Testis (tissue), 2 donors: ENCODE measurements at regions not wholly inside any gene's neighbourhood (a gene's known extent, or its start where the extent isn't known, plus 50 kb on each side); places are given as distances from the start of the nearest gene placed in this dataset.

Experiments
- DNase-seq: peaks from one replicate; pipeline ENCODE4 v3.0.0-alpha.2; 2019
- H3K27ac ChIP-seq, 2 donors: fragments of 200-600 bp; sonication (generic); one replicate each; pipeline ENCODE4 v1.5.1; 2019
- H3K27me3 ChIP-seq: fragments of 200-600 bp; sonication (generic); one replicate; pipeline ENCODE4 v1.5.1; 2019
- H3K36me3 ChIP-seq: fragments of 200-600 bp; sonication (generic); one replicate; pipeline ENCODE4 v1.5.1; 2017; ENCODE audit warnings: low read depth; ENCODE audit errors: missing control alignments
- H3K4me1 ChIP-seq: fragments of 200-600 bp; sonication (generic); one replicate; pipeline ENCODE4 v1.5.1; 2019
- H3K4me3 ChIP-seq, 2 donors: fragments of 200-600 bp; sonication (generic); one replicate each; pipeline ENCODE4 v1.5.1; 2017 to 2019
- H3K9me3 ChIP-seq: fragments of 200-600 bp; sonication (generic); one replicate; pipeline ENCODE4 v1.5.1; 2017
- CTCF ChIP-seq, 3 experiments: fragments of 450-650 bp in 2 of 3; fragments of 200-600 bp in 1 of 3; sonication (generic) in 1 of 3; IDR thresholded peaks; one replicate each; pipeline ENCODE4 v1.5.1; 2016 to 2019; ENCODE audit warnings: antibody characterized with exemption in 3 of 3, mild to moderate bottlenecking in 2 of 3, moderate library complexity in 1 of 3
- POLR2A ChIP-seq: fragments of 450-650 bp; IDR thresholded peaks from one replicate; pipeline ENCODE4 v1.6.1; 2017; ENCODE audit warnings: antibody characterized with exemption, mild to moderate bottlenecking, moderate library complexity
- WGBS, 2 donors: methylation state at CpG; one replicate each; pipeline ENCODE4 v1.1.5; 2018; 5-methylcytosine and 5-hydroxymethylcytosine counted together
- intact Hi-C: fragments of 100-400 bp; cut with DNase I; formaldehyde crosslinking; loops from one replicate; pipeline ENCODE4 v1.15.1; 2023; ENCODE audit warnings: low total_unique reads

GRCh38 chr6:113011801-113012200 lies 664.7 kb downstream of the RFPL4B start:
- no peaks in the 10 kb centered on the region for H3K27me3 ChIP-seq
- no peaks in the 10 kb centered on the region for H3K4me1 ChIP-seq
- intact Hi-C loops, result no loop called here
- no peak for DNase-seq
- H3K4me3 ChIP-seq, result no peak overlapping the region
- 43 to 45% methylated on average over 5 of the region's 5 CpGs for WGBS, 2 donors
- TF ChIP-seq CTCF (IDR thresholded peaks at IDR 0.05), result no peak
- TF ChIP-seq POLR2A, result no peak
- H3K9me3 ChIP-seq, result no peaks in the 10 kb centered on the region
- no peak overlapping the region for H3K27ac ChIP-seq
- no peaks in the 10 kb centered on the region for H3K36me3 ChIP-seq

GRCh38 chr6:113015249-113015648 lies 668.1 kb downstream of the RFPL4B start:
- Histone ChIP-seq H3K4me1 (no peaks in the 10 kb centered on the region), H3K4me3 (no peak overlapping the region), H3K27me3 (no peaks in the 10 kb centered on the region), H3K27ac (no peak overlapping the region), H3K9me3 (no peaks in the 10 kb centered on the region), H3K36me3 (no peaks in the 10 kb centered on the region)
- TF ChIP-seq CTCF (IDR thresholded peaks at IDR 0.05), result no peak
- TF ChIP-seq POLR2A, result no peak
- 47 to 54% methylated on average over 8 of the region's 8 CpGs for WGBS, 2 donors
- intact Hi-C loops, result no loop called here
- no peak for DNase-seq

GRCh38 chr6:113017353-113017752 lies 670.2 kb downstream of the RFPL4B start:
- DNase-seq, result no peak
- H3K4me3 ChIP-seq, result no peak overlapping the region
- no peaks in the 10 kb centered on the region for H3K9me3 ChIP-seq
- intact Hi-C loops, result no loop called here
- no peaks in the 10 kb centered on the region for H3K36me3 ChIP-seq
- WGBS, 2 donors, result 88 to 89% methylated on average over 2 of the region's 2 CpGs
- TF ChIP-seq POLR2A, result no peak
- no peak for TF ChIP-seq CTCF (IDR thresholded peaks at IDR 0.05)
- H3K4me1 ChIP-seq, result no peaks in the 10 kb centered on the region
- H3K27ac ChIP-seq, result no peak overlapping the region
- H3K27me3 ChIP-seq, result no peaks in the 10 kb centered on the region

- intact Hi-C loops, result no loop called here
- peak; percentile 17 for DNase-seq
- 50 to 53% methylated on average over 5 of the region's 5 CpGs for WGBS, 2 donors
- TF ChIP-seq CTCF (IDR thresholded peaks at IDR 0.05) (no peak), POLR2A (no peak)
- H3K27ac ChIP-seq, result peak overlapping the region; percentile 6 to 53
- H3K9me3 ChIP-seq, result no peaks in the 10 kb centered on the region
- H3K36me3 ChIP-seq, result no peaks in the 10 kb centered on the region
- H3K4me3 ChIP-seq, result no peak overlapping the region
- no peaks in the 10 kb centered on the region for H3K27me3 ChIP-seq
- H3K4me1 ChIP-seq, result no peaks in the 10 kb centered on the region
Measured at GRCh38 chr6:113018351-113019151, 671.4 kb downstream of the RFPL4B start.

GRCh38 chr6:113019176-113019575 lies 672.0 kb downstream of the RFPL4B start:
- H3K27me3 ChIP-seq, result no peaks in the 10 kb centered on the region
- H3K4me3 ChIP-seq, result no peak overlapping the region
- H3K9me3 ChIP-seq, result no peaks in the 10 kb centered on the region
- no peaks in the 10 kb centered on the region for H3K36me3 ChIP-seq
- no peak for DNase-seq
- TF ChIP-seq CTCF (IDR thresholded peaks at IDR 0.05), result no peak
- no peak for TF ChIP-seq POLR2A
- peak overlapping the region; percentile 6 to 53 for H3K27ac ChIP-seq
- no peaks in the 10 kb centered on the region for H3K4me1 ChIP-seq
- 48 to 53% methylated on average over 3 of the region's 3 CpGs for WGBS, 2 donors
- intact Hi-C loops, result no loop called here
